GM18951 (cell line): ENCODE measurements at regions not wholly inside any gene's neighbourhood (a gene's known extent, or its start where the extent isn't known, plus 50 kb on each side); places are given as distances from the start of the nearest gene placed in this dataset.

Experiments used
- POLR2A ChIP-seq: IDR thresholded peaks from 4 replicates; pipeline ENCODE4 v1.6.1; 2011; ENCODE audit warnings: mild to moderate bottlenecking; ENCODE audit not compliant: insufficient read length, insufficient read depth; ENCODE audit errors: extremely low read depth
- in situ Hi-C: fragments of 300-500 bp; cut with MboI; formaldehyde crosslinking; loops from one replicate; pipeline ENCODE4 v1.12.0; 2022; ENCODE audit warnings: low sequenced_read_pairs, mixed read lengths, inconsistent platforms; ENCODE audit not compliant: unreplicated experiment

DNA sequence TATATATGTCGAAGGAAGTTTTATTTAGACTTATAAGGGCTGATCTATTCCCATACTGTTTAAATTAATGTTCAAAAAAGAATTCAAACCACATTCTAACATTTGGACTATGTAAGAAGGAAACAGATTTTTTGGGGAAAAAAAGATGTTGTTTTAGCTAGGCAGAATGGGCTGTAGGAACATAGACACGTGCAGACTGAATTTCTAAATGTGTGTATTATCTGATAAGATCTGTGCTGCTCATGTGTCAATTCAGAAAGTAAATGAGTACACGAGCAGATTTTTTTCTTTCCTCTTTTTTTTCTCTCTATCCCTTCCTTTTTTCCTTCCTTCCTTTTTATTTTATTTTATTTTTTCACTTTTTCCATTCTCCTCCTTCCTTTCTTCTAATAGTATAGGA is 259.5 kb upstream of the KCNH8 start:
- in situ Hi-C loops = no loop called here
- TF ChIP-seq POLR2A = no peak

DNA sequence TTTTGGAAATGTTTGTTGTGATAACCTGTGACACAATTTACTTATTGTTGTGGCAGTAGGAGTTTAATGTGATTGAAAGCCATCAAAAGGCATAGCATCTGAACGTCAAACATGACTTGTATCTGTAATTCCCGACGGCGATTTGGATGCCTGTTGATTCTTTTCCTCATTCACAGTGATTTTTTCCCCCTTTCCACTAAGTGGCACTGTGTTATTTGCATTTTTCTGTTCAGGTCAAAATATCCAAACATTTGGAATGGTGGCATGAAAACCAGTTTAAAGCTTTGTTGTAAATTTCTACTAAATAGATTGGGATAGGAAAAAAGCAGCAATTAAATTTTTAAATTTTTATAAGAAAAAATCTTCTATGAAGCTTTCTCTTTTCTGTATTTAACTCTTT is 259.9 kb upstream of the KCNH8 start:
- in situ Hi-C loops = no loop called here
- no peak for TF ChIP-seq POLR2A

DNA sequence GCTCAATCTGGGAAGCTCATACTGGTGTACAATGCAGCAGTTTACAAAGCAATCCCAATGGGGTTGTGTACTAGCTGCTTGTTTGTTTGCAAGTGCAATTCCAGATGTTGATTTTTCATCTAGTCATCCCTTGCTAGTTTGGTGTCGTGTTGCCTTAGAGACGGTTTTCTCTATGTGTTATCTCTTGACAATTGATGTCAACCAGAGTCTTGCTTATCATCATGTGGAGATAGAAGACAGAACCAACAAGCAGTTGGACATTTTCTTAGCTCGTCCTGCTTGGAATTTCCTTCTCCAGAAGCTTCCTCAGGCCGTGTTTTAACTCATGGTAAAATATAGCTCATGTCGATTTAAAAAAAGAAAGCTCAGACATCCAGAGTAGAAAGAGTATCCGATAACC is 262.0 kb upstream of the KCNH8 start:
- in situ Hi-C loops = no loop called here
- TF ChIP-seq POLR2A = no peak

DNA sequence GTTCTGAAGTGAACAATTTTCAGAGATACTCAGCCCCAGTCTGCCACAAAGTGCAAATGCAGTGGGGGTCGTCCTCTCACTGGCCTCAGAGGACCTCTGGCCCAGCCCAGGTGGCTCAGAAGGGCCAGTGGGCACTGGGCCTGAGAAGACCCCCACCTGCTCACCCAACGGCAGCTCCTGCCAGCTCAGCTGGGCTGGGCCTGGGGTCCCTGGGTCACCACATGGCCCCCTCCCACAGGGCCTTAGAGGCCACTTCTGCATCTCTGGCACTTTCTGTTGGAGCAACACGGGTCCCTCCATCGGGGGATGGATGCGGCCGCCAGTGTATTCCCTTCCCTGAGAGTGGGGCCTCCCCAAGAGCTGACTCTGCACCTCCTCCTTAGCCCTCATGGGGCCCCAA is 262.7 kb upstream of the KCNH8 start:
- in situ Hi-C loops = no loop called here
- TF ChIP-seq POLR2A = no peak

DNA sequence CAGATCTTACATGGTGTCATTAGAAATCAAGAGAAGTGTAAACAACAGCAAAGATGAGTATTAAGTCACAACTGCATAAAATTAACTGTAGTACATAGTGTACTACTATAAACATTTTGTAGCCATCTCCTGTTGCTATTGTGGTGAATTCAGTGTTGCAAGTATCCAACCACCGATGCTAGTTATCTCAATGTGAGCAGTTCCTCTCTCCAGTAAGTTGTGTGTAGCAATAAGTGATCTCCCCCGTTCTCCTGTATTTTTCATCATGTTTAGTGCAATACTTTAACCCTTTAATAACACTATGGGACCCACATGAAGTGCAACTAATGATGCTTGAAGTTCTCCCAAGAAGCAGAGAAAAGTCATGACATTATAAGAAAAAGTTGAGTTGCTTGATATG is 264.7 kb upstream of the KCNH8 start:
- in situ Hi-C loops = no loop called here
- TF ChIP-seq POLR2A = no peak

DNA sequence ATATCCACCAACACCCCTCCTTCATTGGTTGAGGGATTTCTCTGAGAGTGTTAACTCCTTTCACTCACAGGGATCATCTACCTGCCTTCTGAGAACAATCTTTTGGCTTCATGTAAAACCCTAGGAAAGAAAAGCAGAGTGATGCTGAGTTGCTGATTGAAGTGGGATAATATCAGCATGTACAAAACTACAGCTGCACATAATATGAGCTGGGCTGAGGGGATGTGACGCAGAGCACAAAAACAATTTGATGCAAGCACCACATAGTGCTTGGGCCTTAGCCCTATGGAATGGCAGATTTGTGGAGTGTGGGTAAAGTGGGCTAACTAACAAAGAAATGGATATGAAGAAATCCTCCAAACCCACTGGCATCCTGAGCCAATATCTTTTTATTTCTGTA is 267.6 kb upstream of the KCNH8 start:
- TF ChIP-seq POLR2A = no peak
- in situ Hi-C loops = no loop called here

DNA sequence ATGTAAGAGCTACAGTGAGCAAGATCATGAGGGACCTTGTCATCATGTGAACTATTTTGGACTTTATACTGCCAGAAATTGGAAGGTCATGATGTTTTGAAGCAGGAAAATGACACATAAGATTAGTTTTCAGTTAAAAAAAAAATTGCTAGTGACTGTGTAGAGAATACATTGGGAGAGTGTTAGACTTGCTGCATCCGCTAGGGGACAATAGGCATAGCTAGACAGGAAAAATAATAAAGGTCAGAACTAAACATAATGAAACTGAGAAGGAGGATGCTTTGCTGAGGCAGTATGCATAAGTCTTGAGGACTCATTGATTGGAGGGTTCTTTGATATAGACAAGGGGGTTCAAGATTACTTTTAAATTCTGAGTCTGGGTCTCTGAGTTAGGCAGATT is 275.8 kb upstream of the KCNH8 start:
- in situ Hi-C loops = no loop called here
- no peak for TF ChIP-seq POLR2A

DNA sequence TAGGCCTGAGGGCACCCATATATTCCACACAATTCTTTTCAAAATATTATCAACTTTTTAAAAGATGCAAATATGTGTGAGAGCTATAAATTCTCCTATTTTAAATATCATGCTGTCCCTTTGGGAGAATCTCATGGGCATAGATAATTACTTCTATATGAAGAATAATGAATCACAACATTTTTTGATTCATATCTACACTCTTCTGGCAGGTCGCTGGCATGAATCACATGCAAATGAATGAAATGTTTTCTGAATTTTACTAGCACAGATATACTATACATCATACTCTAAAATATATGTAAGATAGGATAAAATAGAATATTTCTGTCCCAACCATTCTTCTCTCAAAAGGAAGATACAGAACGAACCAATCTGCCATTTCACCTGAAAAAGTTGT is 277.7 kb upstream of the KCNH8 start:
- no peak for TF ChIP-seq POLR2A
- in situ Hi-C loops = no loop called here

DNA sequence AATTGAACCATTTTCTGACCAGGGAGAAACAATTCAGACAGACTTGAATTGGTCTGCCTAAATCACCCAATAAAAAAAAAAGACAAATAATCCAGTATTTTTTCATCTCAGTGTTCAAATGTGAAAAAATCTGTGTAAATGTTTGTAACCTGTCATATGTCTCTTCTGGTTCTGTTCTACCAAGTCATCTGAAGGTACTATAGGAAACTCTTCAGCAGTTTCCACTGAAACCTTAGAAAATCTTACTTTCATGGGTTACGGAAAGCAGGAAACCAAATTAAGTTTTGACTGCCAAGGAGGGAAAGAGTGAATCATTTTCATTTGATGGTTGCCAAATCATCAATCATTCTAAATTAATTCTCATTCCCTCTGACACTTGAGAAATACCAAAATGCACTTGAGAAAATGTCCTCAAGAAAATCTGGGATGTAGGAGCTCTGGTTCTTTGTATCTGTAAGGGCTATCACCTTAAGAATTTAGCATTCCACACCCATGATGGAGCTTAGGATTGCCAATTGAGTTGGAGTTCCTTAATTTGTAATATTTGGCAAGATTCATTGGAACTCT is 278.2 kb upstream of the KCNH8 start:
- TF ChIP-seq POLR2A = no peak
- in situ Hi-C loops = no loop called here

DNA sequence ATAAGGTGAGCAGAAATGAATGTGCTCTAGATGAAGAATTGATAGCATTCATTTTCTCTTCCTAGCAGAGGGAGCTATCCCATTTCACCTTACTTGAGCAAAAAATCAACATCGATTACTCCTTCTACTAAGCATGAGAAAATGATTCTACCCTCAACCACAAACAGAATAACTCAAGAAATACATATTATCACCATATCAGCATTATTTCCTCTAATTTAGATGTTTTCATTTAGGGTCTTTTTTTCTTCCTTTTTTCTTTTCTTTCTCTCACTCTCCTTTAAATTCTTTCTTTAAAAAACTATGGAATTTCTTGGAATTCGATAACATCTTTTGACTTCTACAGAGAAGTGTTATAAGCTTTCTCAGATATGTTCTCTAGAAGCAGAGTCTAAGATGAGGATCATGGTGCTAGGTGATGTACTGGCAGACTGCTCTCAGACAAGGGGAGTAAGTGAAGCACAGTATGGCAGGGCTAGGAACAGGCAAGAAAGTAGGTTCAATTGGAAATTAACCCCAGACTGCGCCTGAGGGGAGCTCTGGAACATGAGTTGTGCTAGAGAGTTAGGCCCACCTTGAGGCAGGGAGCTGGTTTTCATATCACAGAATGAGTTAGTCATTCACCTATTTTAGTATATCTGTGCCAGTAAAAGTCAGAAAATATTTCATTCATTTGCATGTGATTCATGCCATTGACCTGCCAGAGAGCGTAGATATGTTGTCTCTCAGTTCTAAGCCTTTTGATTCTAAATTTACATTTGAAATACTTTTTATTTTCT is 279.2 kb upstream of the KCNH8 start:
- TF ChIP-seq POLR2A = no peak
- in situ Hi-C loops = no loop called here

DNA sequence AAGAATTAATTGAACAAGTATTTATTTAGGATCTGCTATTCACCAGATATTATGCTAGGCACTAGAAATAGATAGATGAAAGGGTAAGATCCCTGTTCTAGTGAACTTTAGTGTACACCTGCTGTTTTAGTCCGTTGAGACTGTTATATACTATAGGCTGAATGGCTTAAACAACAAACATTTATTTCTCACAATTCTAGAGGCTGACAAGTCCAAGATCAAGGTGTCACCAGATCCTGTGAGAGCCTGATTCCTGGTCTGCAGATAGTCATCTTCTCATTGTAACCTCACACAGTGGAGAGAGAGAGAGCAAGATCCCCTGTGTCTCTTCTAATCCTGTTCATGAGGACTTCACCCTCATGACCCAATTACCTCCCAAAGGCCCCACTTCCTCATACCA is 281.4 kb upstream of the KCNH8 start:
- in situ Hi-C loops = no loop called here
- no peak for TF ChIP-seq POLR2A

DNA sequence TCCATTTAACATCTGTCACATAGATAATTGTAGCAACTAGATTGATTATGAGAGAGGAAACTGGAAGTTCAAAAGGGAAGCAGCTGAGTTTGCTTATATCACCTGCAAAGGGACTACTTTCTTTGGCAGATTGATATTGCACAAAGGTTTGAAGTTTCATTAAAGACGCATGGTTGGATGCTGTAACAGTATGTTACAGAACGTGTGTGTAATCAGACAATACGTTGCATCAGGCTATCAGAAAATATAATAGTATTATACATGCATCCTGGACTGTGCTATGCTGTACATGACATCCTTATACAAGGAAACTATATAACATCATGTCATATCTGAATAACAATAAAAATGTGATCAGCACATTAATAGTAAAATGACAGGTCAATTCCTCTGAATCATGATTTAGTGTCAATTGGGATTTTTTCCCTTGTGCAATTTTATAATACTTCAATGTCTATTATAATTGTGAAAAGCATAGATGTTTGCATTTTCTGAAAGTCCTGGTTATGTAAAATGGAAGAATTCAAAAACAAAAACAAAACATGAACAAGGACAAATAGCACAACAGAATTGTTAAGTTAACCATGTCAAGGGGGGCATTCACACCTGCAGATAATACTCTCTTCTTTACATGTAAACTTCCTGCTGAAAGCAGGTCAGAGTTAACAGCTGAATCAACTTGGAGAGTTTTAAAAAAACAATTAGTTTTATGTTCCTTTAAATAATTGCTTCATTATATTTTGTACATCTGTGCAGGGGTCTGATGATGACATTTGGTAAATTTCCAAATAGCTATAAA is 283.2 kb upstream of the KCNH8 start:
- TF ChIP-seq POLR2A = no peak
- in situ Hi-C loops = no loop called here

DNA sequence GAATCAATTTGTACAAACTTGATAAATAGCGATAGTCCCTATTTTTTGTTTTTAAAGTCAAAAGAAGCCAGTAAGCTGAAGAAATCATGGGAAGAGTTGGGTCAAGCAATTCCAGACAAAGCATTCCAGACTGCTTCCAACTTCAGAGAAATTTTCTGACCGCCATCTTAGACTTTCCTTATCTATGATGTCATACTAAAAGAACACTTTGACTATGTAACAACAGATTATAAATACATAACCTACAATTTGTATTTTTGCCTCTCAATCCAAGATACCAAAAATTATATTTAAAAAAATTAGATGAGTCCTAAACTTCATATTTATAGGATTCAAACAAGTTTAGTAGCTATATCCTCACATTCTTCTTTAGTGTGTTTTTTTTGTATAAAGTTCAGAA is 286.2 kb upstream of the KCNH8 start:
- no peak for TF ChIP-seq POLR2A
- in situ Hi-C loops = no loop called here

DNA sequence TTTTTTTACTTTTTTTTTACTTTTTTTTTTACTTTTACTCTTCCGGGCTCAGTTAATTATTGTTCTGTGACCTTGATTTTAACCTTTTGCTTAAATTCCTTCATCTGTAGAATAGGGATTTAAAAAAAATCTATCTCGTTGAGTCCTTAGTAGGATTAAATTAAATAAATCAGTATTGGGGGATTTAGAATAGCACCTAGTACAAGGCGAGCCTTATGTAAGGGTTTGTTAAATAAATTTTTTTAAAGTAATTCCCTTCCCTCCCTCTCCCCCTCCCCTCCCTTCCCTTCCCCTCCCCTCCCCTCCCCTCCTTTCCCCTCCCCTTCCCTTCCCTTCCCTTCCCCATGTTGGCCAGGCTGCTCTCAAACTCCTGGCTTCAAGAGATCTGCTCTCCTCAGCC is 287.2 kb upstream of the KCNH8 start:
- TF ChIP-seq POLR2A = no peak

More for the DNA sequence above, 287.2 kb upstream of the KCNH8 start:
- in situ Hi-C loops = no loop called here
